ENCODE measurements at regions not wholly inside any gene's neighbourhood (a gene's known extent, or its start where the extent isn't known, plus 50 kb on each side); places are given as distances from the start of the nearest gene placed in this dataset.
"Not testable (repeated sequence)": the region's sequence is repeated elsewhere in the genome, so short reads cannot be mapped to it uniquely, and the experiment has no call there.

DNA sequence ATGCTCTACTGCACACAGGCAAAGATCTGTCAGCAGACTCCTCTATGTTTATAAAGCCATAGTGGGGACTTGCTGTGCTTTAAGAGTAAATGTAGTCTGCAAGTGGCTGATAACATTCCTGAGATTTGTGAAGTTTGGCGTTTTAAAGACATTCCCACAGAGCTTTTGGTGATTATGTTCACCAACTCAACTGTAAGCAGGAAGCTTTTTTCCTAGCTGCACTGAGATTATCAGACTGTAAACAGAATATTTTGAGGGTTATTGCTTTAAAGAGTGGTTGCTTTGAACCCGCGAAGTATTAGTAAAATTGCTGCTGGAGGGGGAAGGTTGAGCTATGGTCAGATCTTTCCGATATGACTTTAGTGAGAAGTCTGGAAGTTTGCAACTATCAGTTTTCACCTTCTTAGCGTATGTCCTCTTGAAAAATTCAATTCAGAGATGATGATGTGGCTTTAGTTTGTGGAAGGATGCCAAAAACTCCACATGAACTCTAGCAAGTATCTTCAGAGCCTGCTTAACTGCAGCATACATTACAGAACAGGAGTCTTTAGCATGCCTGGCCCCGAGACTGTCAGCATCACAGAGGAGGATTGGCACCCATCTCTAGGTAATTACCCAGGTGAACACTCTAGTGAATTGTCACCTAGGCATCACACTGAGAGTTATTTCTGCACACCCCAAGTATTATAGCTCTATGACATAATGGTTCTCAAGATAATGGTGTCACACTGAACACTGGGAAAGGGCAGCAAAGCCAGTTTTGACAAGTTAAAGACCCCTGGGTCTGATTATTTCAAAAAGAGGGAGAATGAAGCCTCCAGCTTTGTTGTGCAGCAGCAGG, 89.9 kb downstream of the MTNR1B start:
- H3K4me3 ChIP-seq (ENCODE audit: low read depth, low read length) = no peak overlapping the region
- no peak for DNase-seq (ENCODE audit: low read depth, low spot score)
- POLR2A ChIA-PET = no interaction called here
- TF ChIP-seq, protein P1, sequence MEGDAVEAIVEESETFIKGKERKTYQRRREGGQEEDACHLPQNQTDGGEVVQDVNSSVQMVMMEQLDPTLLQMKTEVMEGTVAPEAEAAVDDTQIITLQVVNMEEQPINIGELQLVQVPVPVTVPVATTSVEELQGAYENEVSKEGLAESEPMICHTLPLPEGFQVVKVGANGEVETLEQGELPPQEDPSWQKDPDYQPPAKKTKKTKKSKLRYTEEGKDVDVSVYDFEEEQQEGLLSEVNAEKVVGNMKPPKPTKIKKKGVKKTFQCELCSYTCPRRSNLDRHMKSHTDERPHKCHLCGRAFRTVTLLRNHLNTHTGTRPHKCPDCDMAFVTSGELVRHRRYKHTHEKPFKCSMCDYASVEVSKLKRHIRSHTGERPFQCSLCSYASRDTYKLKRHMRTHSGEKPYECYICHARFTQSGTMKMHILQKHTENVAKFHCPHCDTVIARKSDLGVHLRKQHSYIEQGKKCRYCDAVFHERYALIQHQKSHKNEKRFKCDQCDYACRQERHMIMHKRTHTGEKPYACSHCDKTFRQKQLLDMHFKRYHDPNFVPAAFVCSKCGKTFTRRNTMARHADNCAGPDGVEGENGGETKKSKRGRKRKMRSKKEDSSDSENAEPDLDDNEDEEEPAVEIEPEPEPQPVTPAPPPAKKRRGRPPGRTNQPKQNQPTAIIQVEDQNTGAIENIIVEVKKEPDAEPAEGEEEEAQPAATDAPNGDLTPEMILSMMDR (IDR thresholded peaks at IDR 0.05; ENCODE audit: insufficient read depth, low read length, missing control alignments) = no peak
- CTCF ChIA-PET = interaction anchor here (1.0 kb wide), 1 partner anchor 117 kb away, joined by 4 read pairs; no protein-coding TSS in a partner anchor

DNA sequence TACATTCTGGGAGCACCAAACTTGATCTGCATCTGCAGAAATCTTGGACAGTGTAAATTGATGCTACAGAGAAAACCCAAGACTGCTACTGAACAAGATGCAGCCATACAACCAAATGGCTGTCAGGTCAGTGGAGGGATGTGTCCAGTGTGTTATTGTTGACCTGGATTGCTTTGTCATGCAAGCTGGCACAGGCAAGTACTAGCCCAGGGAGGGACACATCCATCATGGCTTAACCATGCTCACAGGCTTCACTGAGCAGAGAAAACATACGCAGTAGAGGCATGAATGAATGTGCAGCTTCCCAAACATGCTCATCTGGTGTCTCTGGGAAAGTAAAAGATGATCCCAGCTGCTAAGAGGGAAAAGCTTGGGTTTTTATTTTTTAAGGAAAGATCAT, 93.6 kb downstream of the MTNR1B start:
- ChIA-PET CTCF (interaction anchor here (1.1 kb wide), 1 partner anchor 45 kb away, joined by 3 read pairs; no protein-coding TSS in a partner anchor), POLR2A (no interaction called here)
- TF ChIP-seq, protein P1 (IDR thresholded peaks at IDR 0.05; ENCODE audit: insufficient read depth, low read length, missing control alignments) = no peak
- H3K4me3 ChIP-seq (ENCODE audit: low read depth, low read length) = no peak overlapping the region
- DNase-seq (ENCODE audit: low read depth, low spot score) = no peak

DNA sequence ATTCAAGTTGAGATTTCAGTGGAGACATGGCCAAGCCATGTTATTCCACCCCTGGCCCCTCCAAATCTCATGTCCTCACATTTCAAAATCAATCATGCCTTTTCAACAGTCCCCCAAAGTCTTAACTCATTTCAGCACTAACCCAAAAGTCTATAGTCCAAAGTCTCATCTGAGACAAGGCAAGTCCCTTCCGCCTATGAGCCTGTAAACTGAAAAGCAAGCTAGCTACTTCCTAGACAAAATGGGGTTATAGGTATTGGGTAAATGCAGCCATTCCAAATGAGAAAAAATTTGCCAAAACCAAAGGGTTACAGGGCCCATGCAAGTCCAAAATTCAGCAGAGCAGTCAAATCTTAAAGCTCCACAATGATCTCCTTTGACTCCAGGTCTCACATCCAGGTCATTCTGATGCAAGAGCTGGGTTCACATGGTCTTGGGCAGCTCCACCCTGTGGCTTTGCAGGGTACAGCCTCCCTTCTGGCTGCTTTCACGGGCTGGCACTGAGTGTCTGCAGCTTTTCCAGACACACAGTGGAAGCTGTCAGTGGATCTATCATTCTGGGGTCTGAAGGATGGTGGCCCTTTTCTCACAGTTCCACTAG, 95.7 kb downstream of the MTNR1B start:
- POLR2A ChIA-PET; H3K4me3 ChIP-seq (ENCODE audit: low read depth, low read length); DNase-seq (ENCODE audit: low read depth, low spot score): not testable (repeated sequence)
- TF ChIP-seq, protein P1 (IDR thresholded peaks at IDR 0.05; ENCODE audit: insufficient read depth, low read length, missing control alignments) = peak; percentile 11
- CTCF ChIA-PET = interaction anchor here (0.9 to 1.1 kb wide), 2 partner anchors 10 to 123 kb away, joined by 3 to 7 read pairs; no protein-coding TSS in a partner anchor

DNA sequence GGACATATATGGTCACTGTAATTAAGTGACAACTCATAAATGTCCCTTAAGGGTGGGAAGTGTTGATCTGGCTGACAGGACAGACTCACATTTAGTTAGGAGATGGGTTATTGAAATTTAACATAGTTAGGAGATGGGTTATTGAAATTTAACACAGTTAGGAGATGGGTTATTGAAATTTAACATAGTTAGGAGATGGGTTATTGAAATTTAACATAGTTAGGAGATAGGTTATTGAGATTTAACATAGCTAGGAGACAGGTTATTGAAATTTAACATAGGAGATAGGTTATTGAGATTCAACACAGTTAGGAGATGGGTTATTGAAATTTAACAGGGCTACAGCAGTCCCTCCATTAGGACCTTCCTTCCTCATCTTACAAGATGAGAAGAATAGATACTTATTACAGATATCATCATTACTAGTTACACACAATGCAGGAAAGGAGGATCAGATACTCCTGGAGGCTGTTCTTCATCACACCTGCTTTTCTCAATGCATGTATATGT, 98.5 kb downstream of the MTNR1B start:
- DNase-seq (ENCODE audit: low read depth, low spot score) = no peak
- H3K4me3 ChIP-seq (ENCODE audit: low read depth, low read length) = no peak overlapping the region
- ChIA-PET POLR2A (no interaction called here), CTCF (no interaction called here)
- TF ChIP-seq, protein P1 (IDR thresholded peaks at IDR 0.05; ENCODE audit: insufficient read depth, low read length, missing control alignments) = no peak

DNA sequence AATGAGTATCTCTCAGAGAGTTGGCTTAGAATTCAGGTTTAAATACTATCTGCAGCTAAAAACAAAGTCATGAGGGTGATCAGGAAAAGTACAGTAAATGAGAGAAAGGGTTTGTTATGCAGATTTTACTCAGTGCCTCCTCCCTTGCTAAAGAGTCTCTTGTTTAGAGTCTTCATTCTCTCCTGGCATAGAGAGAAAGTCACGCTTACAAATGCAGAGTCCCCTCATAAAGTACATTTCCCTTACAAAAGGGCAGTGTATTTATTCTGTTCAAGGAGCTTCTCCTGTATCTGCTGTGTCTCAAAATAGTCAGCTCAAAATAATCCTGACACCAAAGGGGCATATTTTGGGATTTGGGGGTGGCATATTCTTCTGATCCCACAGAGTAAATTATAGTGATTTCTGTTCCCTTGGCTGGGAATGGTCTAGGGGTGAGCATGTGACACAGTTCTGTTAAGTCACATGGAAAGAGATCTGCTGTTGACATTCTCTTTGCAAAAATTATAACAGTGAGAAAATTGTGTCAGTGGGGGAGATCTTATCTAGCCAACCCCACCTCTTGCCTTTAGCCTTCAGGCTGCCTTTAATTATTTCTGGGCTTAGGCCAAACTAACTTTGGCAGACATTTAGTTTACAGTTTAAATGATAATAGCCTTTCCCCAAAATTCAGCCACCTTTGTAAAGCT, 102.9 kb downstream of the MTNR1B start:
- no peak overlapping the region for H3K4me3 ChIP-seq (ENCODE audit: low read depth, low read length)
- POLR2A ChIA-PET = no interaction called here
- DNase-seq (ENCODE audit: low read depth, low spot score) = no peak
- TF ChIP-seq, protein P1 (IDR thresholded peaks at IDR 0.05; ENCODE audit: insufficient read depth, low read length, missing control alignments) = no peak
- CTCF ChIA-PET = interaction anchor here (1.8 kb wide), 1 partner anchor 17 kb away, joined by 6 read pairs; no protein-coding TSS in a partner anchor

DNA sequence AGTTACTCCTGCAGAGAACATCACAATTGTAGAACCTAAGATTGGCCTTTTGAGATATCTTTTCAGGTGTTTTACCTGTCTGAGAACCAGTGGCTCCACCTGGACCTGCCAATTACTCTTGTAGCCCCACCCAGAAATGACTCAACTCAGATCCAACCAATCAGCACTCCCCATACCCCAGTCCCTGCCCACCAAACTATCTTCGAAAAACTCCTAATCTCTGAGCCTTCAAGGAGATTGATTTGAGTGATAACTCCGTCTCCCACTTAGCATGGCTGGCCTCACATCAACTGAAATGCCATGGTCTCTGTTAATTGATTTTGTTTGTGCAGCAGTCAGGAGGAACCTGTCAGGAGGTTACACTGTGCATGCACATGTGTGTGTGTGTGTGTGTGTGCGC, 103.6 kb downstream of the MTNR1B start:
- DNase-seq (ENCODE audit: low read depth, low spot score) = no peak
- H3K4me3 ChIP-seq (ENCODE audit: low read depth, low read length) = no peak overlapping the region
- TF ChIP-seq, protein P1 (IDR thresholded peaks at IDR 0.05; ENCODE audit: insufficient read depth, low read length, missing control alignments) = no peak
- POLR2A ChIA-PET = no interaction called here
- CTCF ChIA-PET = no interaction called here
